CD4-positive, CD25-positive, alpha-beta regulatory T cell (primary cell): ENCODE measurements at regions not wholly inside any gene's neighbourhood (a gene's known extent, or its start where the extent isn't known, plus 50 kb on each side); places are given as distances from the start of the nearest gene placed in this dataset.

Experiments
- ATAC-seq, 2 donors: fragments of 150-1000 bp; cut with Tn5 transposase; one replicate each; pipeline ENCODE4 v1.10.0; 2021; ENCODE audit warnings: low read depth in 2 of 2, moderate number of reproducible peaks in 2 of 2, moderate library complexity in 1 of 2
- DNase-seq, 3 donors: peaks; one replicate each; pipeline versions ENCODE4 v3.0.0 to v3.0.0-alpha.2; 2012 to 2022; ENCODE audit warnings: mixed read lengths in 1 of 3
- H3K27ac ChIP-seq: one replicate; pipeline ENCODE4 v1.7.0; 2013; ENCODE audit warnings: mild to moderate bottlenecking, low read length; ENCODE audit not compliant: insufficient read depth, poor library complexity, severe bottlenecking
- H3K27me3 ChIP-seq: one replicate; pipeline ENCODE4 v1.7.0; 2013; ENCODE audit warnings: low read length; ENCODE audit not compliant: control insufficient read depth, insufficient read depth
- H3K36me3 ChIP-seq: one replicate; pipeline ENCODE4 v1.7.0; 2013; ENCODE audit warnings: mild to moderate bottlenecking, low read length, moderate library complexity; ENCODE audit not compliant: control insufficient read depth, insufficient read depth
- H3K4me1 ChIP-seq: 2 replicates; pipeline ENCODE4 v1.7.0; 2013; ENCODE audit warnings: mild to moderate bottlenecking, low read length; ENCODE audit not compliant: insufficient read depth, control insufficient read depth, poor library complexity, severe bottlenecking
- H3K4me3 ChIP-seq: one replicate; pipeline ENCODE4 v1.7.0; 2013; ENCODE audit warnings: low read depth, mild to moderate bottlenecking, low read length, moderate library complexity
- H3K9me3 ChIP-seq, 2 experiments: 1 replicate in 1 of 2; 2 replicates in 1 of 2; pipeline ENCODE4 v1.7.0; 2013; ENCODE audit warnings: low read length in 2 of 2, mild to moderate bottlenecking in 1 of 2, moderate library complexity in 1 of 2; ENCODE audit not compliant: control insufficient read depth in 2 of 2
- H3K27ac Mint-ChIP-seq, 3 donors: one replicate each; pipeline ENCODE4 v1.8.0; 2020 to 2022; ENCODE audit warnings: mild to moderate bottlenecking in 3 of 3, mixed read lengths in 3 of 3, moderate library complexity in 2 of 3
- H3K27me3 Mint-ChIP-seq: one replicate; pipeline ENCODE4 v1.8.0; 2022; ENCODE audit warnings: mild to moderate bottlenecking, mixed read lengths
- H3K36me3 Mint-ChIP-seq: one replicate; pipeline ENCODE4 v1.8.0; 2020; ENCODE audit warnings: mixed read lengths
- H3K4me1 Mint-ChIP-seq, 4 donors: one replicate each; pipeline ENCODE4 v1.8.0; 2020 to 2022; ENCODE audit warnings: mixed read lengths in 4 of 4, mild to moderate bottlenecking in 1 of 4
- H3K4me3 Mint-ChIP-seq, 4 donors: one replicate each; pipeline ENCODE4 v1.8.0; 2020 to 2022; ENCODE audit warnings: mild to moderate bottlenecking in 4 of 4, mixed read lengths in 4 of 4, moderate library complexity in 3 of 4
- H3K9me3 Mint-ChIP-seq, 7 donors: one replicate each; pipeline ENCODE4 v1.8.0; 2020 to 2022; ENCODE audit warnings: mixed read lengths in 7 of 7, mild to moderate bottlenecking in 3 of 7, moderate library complexity in 2 of 7

GRCh38 chr1:229098361-229098760, 172.6 kb upstream of the RAB4A start:
- H3K36me3 Mint-ChIP-seq: no peaks in the 10 kb centered on the region
- no peak overlapping the region for H3K4me3 Mint-ChIP-seq
- H3K27ac Mint-ChIP-seq: peak overlapping the region in 1 of 3 donors; percentile 55
- Histone ChIP-seq H3K27ac (no peak overlapping the region), H3K4me1 (no peaks in the 10 kb centered on the region), H3K36me3 (no peaks in the 10 kb centered on the region), H3K9me3 (no peaks in the 10 kb centered on the region), H3K27me3 (no peaks in the 10 kb centered on the region), H3K4me3 (no peak overlapping the region)
- peaks cover 0 to 2% (median 0%) of the 10 kb centered on the region in 7 donors for H3K9me3 Mint-ChIP-seq
- H3K4me1 Mint-ChIP-seq: no peaks in the 10 kb centered on the region
- DNase-seq: no peak
- no peak for ATAC-seq
- peaks cover 9% of the 10 kb centered on the region for H3K27me3 Mint-ChIP-seq

- Mint-ChIP-seq H3K36me3 (no peaks in the 10 kb centered on the region), H3K9me3 (peaks cover 0 to 2% (median 0%) of the 10 kb centered on the region in 7 donors), H3K4me1 (no peaks in the 10 kb centered on the region), H3K27ac (peak overlapping the region in 2 of 3 donors; percentile 9 to 20), H3K27me3 (peaks cover 9% of the 10 kb centered on the region), H3K4me3 (no peak overlapping the region)
- H3K4me3 ChIP-seq: no peak overlapping the region
- ATAC-seq (no peak), DNase-seq (no peak)
- no peaks in the 10 kb centered on the region for H3K9me3 ChIP-seq
- no peaks in the 10 kb centered on the region for H3K27me3 ChIP-seq
- H3K27ac ChIP-seq: no peak overlapping the region
- H3K36me3 ChIP-seq: no peaks in the 10 kb centered on the region
- no peaks in the 10 kb centered on the region for H3K4me1 ChIP-seq
These were observed 171.9 kb upstream of the RAB4A start for GRCh38 chr1:229098903-229099578.

- ATAC-seq (no peak), DNase-seq (no peak)
- Histone ChIP-seq H3K27ac (no peak overlapping the region), H3K9me3 (no peaks in the 10 kb centered on the region), H3K4me3 (no peak overlapping the region), H3K27me3 (no peaks in the 10 kb centered on the region), H3K36me3 (no peaks in the 10 kb centered on the region), H3K4me1 (no peaks in the 10 kb centered on the region)
- H3K4me3 Mint-ChIP-seq: no peak overlapping the region
- H3K4me1 Mint-ChIP-seq: no peaks in the 10 kb centered on the region
- H3K36me3 Mint-ChIP-seq: no peaks in the 10 kb centered on the region
- H3K27ac Mint-ChIP-seq: no peak overlapping the region
- H3K27me3 Mint-ChIP-seq: peaks cover 9% of the 10 kb centered on the region
- H3K9me3 Mint-ChIP-seq: peaks cover 0 to 2% (median 0%) of the 10 kb centered on the region in 7 donors
These were observed 169.7 kb upstream of the RAB4A start for GRCh38 chr1:229101011-229101871.

- Histone ChIP-seq H3K4me3 (no peak overlapping the region), H3K9me3 (no peaks in the 10 kb centered on the region), H3K4me1 (no peaks in the 10 kb centered on the region), H3K27me3 (no peaks in the 10 kb centered on the region), H3K27ac (no peak overlapping the region), H3K36me3 (no peaks in the 10 kb centered on the region)
- no peak for ATAC-seq
- Mint-ChIP-seq H3K4me3 (no peak overlapping the region), H3K4me1 (peaks cover 0 to 2% (median under 1%) of the 10 kb centered on the region in 4 donors), H3K27me3 (peaks cover 11% of the 10 kb centered on the region), H3K9me3 (peaks cover 0 to 2% (median 0%) of the 10 kb centered on the region in 7 donors), H3K36me3 (no peaks in the 10 kb centered on the region), H3K27ac (no peak overlapping the region)
- DNase-seq: no peak
These were observed 168.0 kb upstream of the RAB4A start for GRCh38 chr1:229102741-229103391.

GRCh38 chr1:229104654-229105053, 166.3 kb upstream of the RAB4A start:
- no peak overlapping the region for H3K4me3 ChIP-seq
- H3K27ac Mint-ChIP-seq: no peak overlapping the region
- no peaks in the 10 kb centered on the region for H3K9me3 ChIP-seq
- H3K27ac ChIP-seq: no peak overlapping the region
- H3K36me3 ChIP-seq: no peaks in the 10 kb centered on the region
- no peak for DNase-seq
- no peaks in the 10 kb centered on the region for H3K27me3 ChIP-seq
- H3K9me3 Mint-ChIP-seq: peaks cover 0 to 2% (median 0%) of the 10 kb centered on the region in 7 donors
- H3K4me1 ChIP-seq: no peaks in the 10 kb centered on the region
- no peak for ATAC-seq
- H3K36me3 Mint-ChIP-seq: no peaks in the 10 kb centered on the region
- peaks cover 0 to 2% (median under 1%) of the 10 kb centered on the region in 4 donors for H3K4me1 Mint-ChIP-seq
- H3K27me3 Mint-ChIP-seq: peaks cover 12% of the 10 kb centered on the region
- H3K4me3 Mint-ChIP-seq: no peak overlapping the region

GRCh38 chr1:229105109-229105508, 165.8 kb upstream of the RAB4A start:
- Histone ChIP-seq H3K27me3 (no peaks in the 10 kb centered on the region), H3K9me3 (no peaks in the 10 kb centered on the region), H3K27ac (no peak overlapping the region), H3K36me3 (no peaks in the 10 kb centered on the region), H3K4me3 (no peak overlapping the region), H3K4me1 (no peaks in the 10 kb centered on the region)
- Mint-ChIP-seq H3K27me3 (peaks cover 12% of the 10 kb centered on the region), H3K4me1 (peaks cover 0 to 2% (median under 1%) of the 10 kb centered on the region in 4 donors), H3K27ac (no peak overlapping the region), H3K36me3 (no peaks in the 10 kb centered on the region), H3K9me3 (peaks cover 0 to 2% (median 0%) of the 10 kb centered on the region in 7 donors), H3K4me3 (no peak overlapping the region)
- DNase-seq: no peak
- no peak for ATAC-seq

- Mint-ChIP-seq H3K36me3 (no peaks in the 10 kb centered on the region), H3K4me1 (peaks cover 0 to 2% (median under 1%) of the 10 kb centered on the region in 4 donors), H3K9me3 (peaks cover 0 to 2% (median 0%) of the 10 kb centered on the region in 7 donors), H3K4me3 (no peak overlapping the region), H3K27ac (no peak overlapping the region), H3K27me3 (peaks cover 7% of the 10 kb centered on the region)
- Histone ChIP-seq H3K36me3 (no peaks in the 10 kb centered on the region), H3K9me3 (no peaks in the 10 kb centered on the region), H3K27me3 (no peaks in the 10 kb centered on the region), H3K4me1 (no peaks in the 10 kb centered on the region), H3K4me3 (no peak overlapping the region), H3K27ac (no peak overlapping the region)
- DNase-seq: no peak
- ATAC-seq: no peak
These were observed 164.9 kb upstream of the RAB4A start for GRCh38 chr1:229105822-229106525.
